ENCODE measurements at regions not wholly inside any gene's neighbourhood (a gene's known extent, or its start where the extent isn't known, plus 50 kb on each side); places are given as distances from the start of the nearest gene placed in this dataset.

GRCh38 chr16:73526011-73526804, 478.3 kb upstream of the ZFHX3 start:
- TF ChIP-seq CTCF (IDR thresholded peaks at IDR 0.05) (no peak), POLR2A (IDR thresholded peaks at IDR 0.05) (no peak)

Measured in right lobe of liver (tissue), 4 donors.